PFSK-1 (cell line): ENCODE measurements at regions not wholly inside any gene's neighbourhood (a gene's known extent, or its start where the extent isn't known, plus 50 kb on each side); places are given as distances from the start of the nearest gene placed in this dataset.

Experiments used
- POLR2AphosphoS5 ChIP-seq: IDR thresholded peaks from 2 replicates; pipeline ENCODE4 v1.6.1; 2012; ENCODE audit warnings: low read depth, mild to moderate bottlenecking, control low read depth, low read length, moderate library complexity
- TF ChIP-seq, protein P1 (sequence below), 2 experiments: IDR thresholded peaks; 2 replicates each; pipeline versions ENCODE4 v1.6.1 to v1.8.0; 2011 to 2012; ENCODE audit warnings: low read depth in 2 of 2, low read length in 2 of 2, control low read depth in 1 of 2, inconsistent platforms in 1 of 2, mild to moderate bottlenecking in 1 of 2, moderate library complexity in 1 of 2; ENCODE audit not compliant: insufficient read depth in 1 of 2

DNA sequence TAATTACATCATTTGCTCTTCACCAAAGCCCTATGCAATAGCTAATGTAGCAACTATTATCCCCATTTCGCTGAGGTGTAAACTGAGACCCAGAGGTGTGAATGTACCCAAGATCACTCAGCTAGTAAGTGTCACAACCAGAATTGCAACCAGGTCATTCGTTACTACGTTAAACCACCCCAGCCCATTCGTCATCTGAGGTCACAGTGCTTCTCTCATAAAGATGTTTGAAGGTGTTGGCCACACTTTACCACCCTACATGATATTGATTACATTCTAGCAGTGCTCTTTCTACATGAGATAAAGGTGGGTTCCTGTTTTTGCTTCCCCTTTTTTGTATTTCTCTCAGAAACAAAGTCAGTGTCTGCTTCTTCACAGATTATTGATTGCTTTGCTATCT lies 195.3 kb downstream of the ZBTB18 start:
- TF ChIP-seq, protein P1, sequence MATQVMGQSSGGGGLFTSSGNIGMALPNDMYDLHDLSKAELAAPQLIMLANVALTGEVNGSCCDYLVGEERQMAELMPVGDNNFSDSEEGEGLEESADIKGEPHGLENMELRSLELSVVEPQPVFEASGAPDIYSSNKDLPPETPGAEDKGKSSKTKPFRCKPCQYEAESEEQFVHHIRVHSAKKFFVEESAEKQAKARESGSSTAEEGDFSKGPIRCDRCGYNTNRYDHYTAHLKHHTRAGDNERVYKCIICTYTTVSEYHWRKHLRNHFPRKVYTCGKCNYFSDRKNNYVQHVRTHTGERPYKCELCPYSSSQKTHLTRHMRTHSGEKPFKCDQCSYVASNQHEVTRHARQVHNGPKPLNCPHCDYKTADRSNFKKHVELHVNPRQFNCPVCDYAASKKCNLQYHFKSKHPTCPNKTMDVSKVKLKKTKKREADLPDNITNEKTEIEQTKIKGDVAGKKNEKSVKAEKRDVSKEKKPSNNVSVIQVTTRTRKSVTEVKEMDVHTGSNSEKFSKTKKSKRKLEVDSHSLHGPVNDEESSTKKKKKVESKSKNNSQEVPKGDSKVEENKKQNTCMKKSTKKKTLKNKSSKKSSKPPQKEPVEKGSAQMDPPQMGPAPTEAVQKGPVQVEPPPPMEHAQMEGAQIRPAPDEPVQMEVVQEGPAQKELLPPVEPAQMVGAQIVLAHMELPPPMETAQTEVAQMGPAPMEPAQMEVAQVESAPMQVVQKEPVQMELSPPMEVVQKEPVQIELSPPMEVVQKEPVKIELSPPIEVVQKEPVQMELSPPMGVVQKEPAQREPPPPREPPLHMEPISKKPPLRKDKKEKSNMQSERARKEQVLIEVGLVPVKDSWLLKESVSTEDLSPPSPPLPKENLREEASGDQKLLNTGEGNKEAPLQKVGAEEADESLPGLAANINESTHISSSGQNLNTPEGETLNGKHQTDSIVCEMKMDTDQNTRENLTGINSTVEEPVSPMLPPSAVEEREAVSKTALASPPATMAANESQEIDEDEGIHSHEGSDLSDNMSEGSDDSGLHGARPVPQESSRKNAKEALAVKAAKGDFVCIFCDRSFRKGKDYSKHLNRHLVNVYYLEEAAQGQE (IDR thresholded peaks at IDR 0.05; ENCODE audit: insufficient read depth in 1 of 2, low read depth in 2 of 2, low read length in 2 of 2), result no peak
- no peak for TF ChIP-seq POLR2AphosphoS5
